OCI-M1 (cell line): ENCODE measurements at regions not wholly inside any gene's neighbourhood (a gene's known extent, or its start where the extent isn't known, plus 50 kb on each side); places are given as distances from the start of the nearest gene placed in this dataset.
A peak's percentile ranks its signal among the peaks of the same experiment; 100 is the strongest.

ENCODE experiments used
- DNase-seq: peaks from one replicate; lab custom pipeline; 2025; lab: John Stamatoyannopoulos, UW

- no peak for DNase-seq
Observed at GRCh38 chr5:58911270-58911669, 328.4 kb downstream of the RAB3C start.

GRCh38 chr5:58912116-58912515, 329.2 kb downstream of the RAB3C start:
- peak; percentile 73 for DNase-seq

GRCh38 chr5:58913406-58913990, 330.6 kb downstream of the RAB3C start:
- no peak for DNase-seq

- DNase-seq = no peak
Observed at GRCh38 chr5:58918021-58918729, 335.3 kb downstream of the RAB3C start.
